ENCODE measurements at regions not wholly inside any gene's neighbourhood (a gene's known extent, or its start where the extent isn't known, plus 50 kb on each side); places are given as distances from the start of the nearest gene placed in this dataset.
"Not testable (repeated sequence)": the region's sequence is repeated elsewhere in the genome, so short reads cannot be mapped to it uniquely, and the experiment has no call there.

DNA sequence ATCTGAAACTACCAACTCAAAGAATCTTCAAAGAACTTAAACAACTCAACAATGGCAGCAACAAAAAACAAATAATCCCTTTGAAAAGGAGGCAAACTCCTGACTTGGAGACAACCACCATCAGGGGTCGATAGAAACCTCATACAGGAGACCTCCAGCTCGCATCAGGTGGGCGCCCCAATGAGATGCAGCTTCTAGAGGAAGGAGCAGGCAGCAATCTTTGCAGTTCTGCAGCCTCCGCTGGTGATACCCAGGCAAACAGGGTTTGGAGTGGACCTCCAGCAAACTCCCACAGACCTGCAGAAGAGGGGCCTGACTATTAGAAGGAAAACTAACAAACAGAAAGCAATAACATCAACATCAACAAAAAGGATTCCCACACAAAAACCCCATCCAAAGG lies 93.2 kb downstream of the CYLC1 start:
- not testable (repeated sequence) for H4K20me1 ChIP-seq (ENCODE audit: control insufficient read depth, insufficient read depth, insufficient read length); H3K14ac ChIP-seq (ENCODE audit: insufficient read depth, low read length); H3K36me3 Mint-ChIP-seq (ENCODE audit: insufficient read depth in 1 of 3, low read depth in 3 of 3); H3K18ac ChIP-seq (ENCODE audit: insufficient read length, low read depth, low read length); H4K5ac ChIP-seq (ENCODE audit: insufficient read length, low read depth, low read length); H3K27me3 ChIP-seq (ENCODE audit: insufficient read depth, low read length); H4K91ac ChIP-seq (ENCODE audit: insufficient read length, low read depth, low read length); H3K27me3 Mint-ChIP-seq (ENCODE audit: low read depth); H3K4me1 Mint-ChIP-seq; H4K8ac ChIP-seq (replicated peaks; ENCODE audit: insufficient read length, low read depth, low read length); H3K79me2 ChIP-seq (ENCODE audit: insufficient read depth, low read length); H3K4me3 Mint-ChIP-seq; H3K4me2 ChIP-seq (ENCODE audit: insufficient read depth, insufficient read length, low read length); H3K9ac ChIP-seq (ENCODE audit: extremely low read depth, insufficient read length, low read length); H3K56ac ChIP-seq (ENCODE audit: insufficient read length, low read depth, low read length); H2BK15ac ChIP-seq (ENCODE audit: low read depth, low read length); H3K23ac ChIP-seq (ENCODE audit: insufficient read length, low read depth, low read length); H3K4ac ChIP-seq (ENCODE audit: low read depth, low read length); H2BK20ac ChIP-seq (ENCODE audit: low read depth, low read length, poor library complexity, severe bottlenecking); H3K4me1 ChIP-seq (ENCODE audit: insufficient read depth, low read length); H2AK5ac ChIP-seq (ENCODE audit: insufficient read length, low read length); H2BK12ac ChIP-seq (ENCODE audit: insufficient read length, low read depth, low read length); H2BK120ac ChIP-seq (ENCODE audit: low read depth, low read length, poor library complexity, severe bottlenecking); H3K9me3 ChIP-seq (ENCODE audit: control insufficient read depth, low read depth, low read length); H3K23me2 ChIP-seq (ENCODE audit: insufficient read length, low read depth, low read length, poor library complexity, severe bottlenecking); H2AFZ ChIP-seq (ENCODE audit: low read length); H3K27ac ChIP-seq (ENCODE audit: insufficient read length, low read depth, low read length); H3K27ac Mint-ChIP-seq; H2BK5ac ChIP-seq (ENCODE audit: insufficient read length, low read length); H3T11ph ChIP-seq (ENCODE audit: low read length); H3K79me1 ChIP-seq (ENCODE audit: insufficient read depth, low read depth, low read length, poor library complexity, severe bottlenecking)
- peak; percentile 33 for DNase-seq
- peaks cover 71 to 85% of the 10 kb centered on the region in 2 experiments for H3K9me3 Mint-ChIP-seq
- no CpG with 5 or more reads among the region's 4 CpGs for WGBS (ENCODE audit: extremely low coverage, insufficient read length, low lambda C conversion rate)

Measured in H9 (cell line).